ENCODE measurements at regions not wholly inside any gene's neighbourhood (a gene's known extent, or its start where the extent isn't known, plus 50 kb on each side); places are given as distances from the start of the nearest gene placed in this dataset.

GRCh38 chr13:33610438-33611120 is 207.4 kb upstream of the RFC3 start:
- no peak overlapping the region for H3K27ac ChIP-seq
- FAIRE-seq = no peak
- H3K9me3 ChIP-seq = no peaks in the 10 kb centered on the region
- peak in 1 of 2 experiments; percentile 1 for DNase-seq (ENCODE audit: low read depth in 1 of 2, low spot score in 1 of 2)
- no peaks in the 10 kb centered on the region for H3K4me1 ChIP-seq
- no peak overlapping the region for H3K4me3 ChIP-seq
- no peak for TF ChIP-seq HOXB5 (CRISPR knock-in tag; IDR thresholded peaks at IDR 0.05)
- no peak for TF ChIP-seq MYC (IDR thresholded peaks at IDR 0.05; ENCODE audit: borderline replicate concordance, low read length)
- no peak for TF ChIP-seq POLR2A (IDR thresholded peaks at IDR 0.05; ENCODE audit: low read length)
- no peak for TF ChIP-seq RNF2 (IDR thresholded peaks at IDR 0.05; ENCODE audit: borderline replicate concordance, low read depth)
- TF ChIP-seq CBX8 (IDR thresholded peaks at IDR 0.05) = no peak
- POLR2A ChIA-PET = no interaction called here
- ATAC-seq = no peak
- 90% methylated on average over 27 of the region's 27 CpGs for WGBS (ENCODE audit: missing lambda C conversion rate)
- no peak overlapping the region for H3K4me2 ChIP-seq
- CTCF ChIA-PET = no interaction called here

GRCh38 chr13:33611121-33611805 is 206.7 kb upstream of the RFC3 start:
- Histone ChIP-seq H3K4me3 (no peak overlapping the region), H3K27ac (no peak overlapping the region), H3K4me1 (no peaks in the 10 kb centered on the region), H3K4me2 (no peak overlapping the region), H3K9me3 (no peaks in the 10 kb centered on the region)
- POLR2A ChIA-PET = no interaction called here
- CTCF ChIA-PET = no interaction called here
- WGBS (ENCODE audit: missing lambda C conversion rate) = 88% methylated on average over 14 of the region's 14 CpGs
- FAIRE-seq = no peak
- no peak for DNase-seq (ENCODE audit: low read depth in 1 of 2, low spot score in 1 of 2)
- TF ChIP-seq CHD4 (IDR thresholded peaks at IDR 0.05; ENCODE audit: borderline replicate concordance) (no peak), NPAS2 (CRISPR knock-in tag; IDR thresholded peaks at IDR 0.05; ENCODE audit: borderline replicate concordance) (no peak), RNF2 (IDR thresholded peaks at IDR 0.05; ENCODE audit: borderline replicate concordance, low read depth) (no peak), ZFP36 (IDR thresholded peaks at IDR 0.05; ENCODE audit: borderline replicate concordance, partially characterized antibody) (no peak), FOSB (CRISPR knock-in tag; IDR thresholded peaks at IDR 0.05) (no peak), TFCP2L1 (CRISPR knock-in tag; IDR thresholded peaks at IDR 0.05) (no peak), EHF (CRISPR knock-in tag; IDR thresholded peaks at IDR 0.05) (no peak), USF2 (IDR thresholded peaks at IDR 0.05) (no peak), MYC (IDR thresholded peaks at IDR 0.05; ENCODE audit: borderline replicate concordance, low read length) (no peak), HES2 (IDR thresholded peaks at IDR 0.05) (no peak), HOXA7 (CRISPR knock-in tag; IDR thresholded peaks at IDR 0.05) (no peak), RAD21 (conservative IDR thresholded peaks at IDR 0.05 in 1 of 2, IDR thresholded peaks at IDR 0.05 in 1 of 2) (no peak), ZSCAN20 (CRISPR knock-in tag; IDR thresholded peaks at IDR 0.05) (no peak), JUNB (IDR thresholded peaks at IDR 0.05) (no peak), ZNF302 (CRISPR knock-in tag; IDR thresholded peaks at IDR 0.05) (no peak), CBX2 (IDR thresholded peaks at IDR 0.05; ENCODE audit: borderline replicate concordance, low read depth) (no peak)
- ATAC-seq = no peak

GRCh38 chr13:33612641-33613638 is 205.0 kb upstream of the RFC3 start:
- ATAC-seq (no peak), FAIRE-seq (no peak), DNase-seq (ENCODE audit: low read depth in 1 of 2, low spot score in 1 of 2) (no peak)
- H3K4me1 ChIP-seq = no peaks in the 10 kb centered on the region
- POLR2A ChIA-PET = no interaction called here
- H3K4me2 ChIP-seq = no peak overlapping the region
- no peak overlapping the region for H3K4me3 ChIP-seq
- H3K27ac ChIP-seq = no peak overlapping the region
- 62% methylated on average over 4 of the region's 4 CpGs for WGBS (ENCODE audit: missing lambda C conversion rate)
- H3K9me3 ChIP-seq = no peaks in the 10 kb centered on the region
- CTCF ChIA-PET = interaction anchor here (1.1 kb wide), 1 partner anchor 111 kb away, joined by 3 read pairs; no protein-coding TSS in a partner anchor
- no peak for TF ChIP-seq HOXA7 (CRISPR knock-in tag; IDR thresholded peaks at IDR 0.05)
